ENCODE measurements at regions not wholly inside any gene's neighbourhood (a gene's known extent, or its start where the extent isn't known, plus 50 kb on each side); places are given as distances from the start of the nearest gene placed in this dataset.

- no peaks in the 10 kb centered on the region for H3K4me1 Mint-ChIP-seq (ENCODE audit: low read depth)
- no peak overlapping the region for H3K4me3 Mint-ChIP-seq
- H3K27ac Mint-ChIP-seq: no peak overlapping the region
- H3K36me3 Mint-ChIP-seq (ENCODE audit: low read depth): no peaks in the 10 kb centered on the region
- no peak for DNase-seq (ENCODE audit: low spot score)
- peaks cover 29% of the 10 kb centered on the region for H3K9me3 Mint-ChIP-seq
- H3K27me3 Mint-ChIP-seq (ENCODE audit: low read depth): no peaks in the 10 kb centered on the region
Observed at GRCh38 chr7:81648716-81649115, 121.1 kb downstream of the HGF start.

- no peak overlapping the region for H3K4me3 Mint-ChIP-seq
- no peak overlapping the region for H3K27ac Mint-ChIP-seq
- peaks cover 20% of the 10 kb centered on the region for H3K9me3 Mint-ChIP-seq
- no peaks in the 10 kb centered on the region for H3K36me3 Mint-ChIP-seq (ENCODE audit: low read depth)
- no peaks in the 10 kb centered on the region for H3K27me3 Mint-ChIP-seq (ENCODE audit: low read depth)
- DNase-seq (ENCODE audit: low spot score): no peak
- no peaks in the 10 kb centered on the region for H3K4me1 Mint-ChIP-seq (ENCODE audit: low read depth)
Observed at GRCh38 chr7:81645435-81645834, 124.4 kb downstream of the HGF start.

- H3K27me3 Mint-ChIP-seq (ENCODE audit: low read depth): no peaks in the 10 kb centered on the region
- DNase-seq (ENCODE audit: low spot score): no peak
- H3K36me3 Mint-ChIP-seq (ENCODE audit: low read depth): no peaks in the 10 kb centered on the region
- H3K4me3 Mint-ChIP-seq: no peak overlapping the region
- no peak overlapping the region for H3K27ac Mint-ChIP-seq
- peaks cover 24% of the 10 kb centered on the region for H3K9me3 Mint-ChIP-seq
- no peaks in the 10 kb centered on the region for H3K4me1 Mint-ChIP-seq (ENCODE audit: low read depth)
Observed at GRCh38 chr7:81641873-81642272, 128.0 kb downstream of the HGF start.

- Mint-ChIP-seq H3K27me3 (ENCODE audit: low read depth) (no peaks in the 10 kb centered on the region), H3K27ac (no peak overlapping the region), H3K4me1 (ENCODE audit: low read depth) (no peaks in the 10 kb centered on the region), H3K36me3 (ENCODE audit: low read depth) (no peaks in the 10 kb centered on the region), H3K9me3 (peaks cover 17% of the 10 kb centered on the region), H3K4me3 (no peak overlapping the region)
- DNase-seq (ENCODE audit: low spot score): no peak
Observed at GRCh38 chr7:81638198-81638597, 131.6 kb downstream of the HGF start.

GRCh38 chr7:81637534-81637933, 132.3 kb downstream of the HGF start:
- H3K4me1 Mint-ChIP-seq (ENCODE audit: low read depth): no peaks in the 10 kb centered on the region
- H3K27ac Mint-ChIP-seq: no peak overlapping the region
- no peaks in the 10 kb centered on the region for H3K27me3 Mint-ChIP-seq (ENCODE audit: low read depth)
- H3K4me3 Mint-ChIP-seq: no peak overlapping the region
- peaks cover 17% of the 10 kb centered on the region for H3K9me3 Mint-ChIP-seq
- DNase-seq (ENCODE audit: low spot score): no peak
- H3K36me3 Mint-ChIP-seq (ENCODE audit: low read depth): no peaks in the 10 kb centered on the region

GRCh38 chr7:81632418-81632817, 137.4 kb downstream of the HGF start:
- Mint-ChIP-seq H3K36me3 (ENCODE audit: low read depth) (no peaks in the 10 kb centered on the region), H3K4me1 (ENCODE audit: low read depth) (no peaks in the 10 kb centered on the region), H3K9me3 (peaks cover 6% of the 10 kb centered on the region), H3K27ac (no peak overlapping the region), H3K4me3 (no peak overlapping the region), H3K27me3 (ENCODE audit: low read depth) (no peaks in the 10 kb centered on the region)
- no peak for DNase-seq (ENCODE audit: low spot score)

GRCh38 chr7:81630600-81630999, 139.2 kb downstream of the HGF start:
- Mint-ChIP-seq H3K27ac (no peak overlapping the region), H3K4me1 (ENCODE audit: low read depth) (no peaks in the 10 kb centered on the region), H3K4me3 (no peak overlapping the region), H3K27me3 (ENCODE audit: low read depth) (no peaks in the 10 kb centered on the region), H3K9me3 (peaks cover 6% of the 10 kb centered on the region), H3K36me3 (ENCODE audit: low read depth) (no peaks in the 10 kb centered on the region)
- no peak for DNase-seq (ENCODE audit: low spot score)

- Mint-ChIP-seq H3K4me3 (no peak overlapping the region), H3K9me3 (peaks cover 6% of the 10 kb centered on the region), H3K36me3 (ENCODE audit: low read depth) (no peaks in the 10 kb centered on the region), H3K4me1 (ENCODE audit: low read depth) (no peaks in the 10 kb centered on the region), H3K27me3 (ENCODE audit: low read depth) (no peaks in the 10 kb centered on the region), H3K27ac (no peak overlapping the region)
- DNase-seq (ENCODE audit: low spot score): no peak
Observed at GRCh38 chr7:81629702-81630101, 140.1 kb downstream of the HGF start.

GRCh38 chr7:81628951-81629350, 140.9 kb downstream of the HGF start:
- Mint-ChIP-seq H3K4me1 (ENCODE audit: low read depth) (no peaks in the 10 kb centered on the region), H3K27ac (no peak overlapping the region), H3K36me3 (ENCODE audit: low read depth) (no peaks in the 10 kb centered on the region), H3K4me3 (no peak overlapping the region), H3K27me3 (ENCODE audit: low read depth) (no peaks in the 10 kb centered on the region), H3K9me3 (peaks cover 6% of the 10 kb centered on the region)
- no peak for DNase-seq (ENCODE audit: low spot score)

GRCh38 chr7:81627536-81628287, 142.1 kb downstream of the HGF start:
- Mint-ChIP-seq H3K27me3 (ENCODE audit: low read depth) (no peaks in the 10 kb centered on the region), H3K4me3 (no peak overlapping the region), H3K36me3 (ENCODE audit: low read depth) (no peaks in the 10 kb centered on the region), H3K4me1 (ENCODE audit: low read depth) (no peaks in the 10 kb centered on the region), H3K27ac (no peak overlapping the region), H3K9me3 (peaks cover 6% of the 10 kb centered on the region)
- no peak for DNase-seq (ENCODE audit: low spot score)

GRCh38 chr7:81626008-81626407, 143.8 kb downstream of the HGF start:
- no peaks in the 10 kb centered on the region for H3K36me3 Mint-ChIP-seq (ENCODE audit: low read depth)
- no peak for DNase-seq (ENCODE audit: low spot score)
- no peak overlapping the region for H3K4me3 Mint-ChIP-seq

GRCh38 chr7:81624650-81625631, 144.9 kb downstream of the HGF start:
- Mint-ChIP-seq H3K4me3 (no peak overlapping the region), H3K27me3 (ENCODE audit: low read depth) (no peaks in the 10 kb centered on the region), H3K4me1 (ENCODE audit: low read depth) (no peaks in the 10 kb centered on the region), H3K27ac (no peak overlapping the region), H3K9me3 (peaks cover 3% of the 10 kb centered on the region), H3K36me3 (ENCODE audit: low read depth) (no peaks in the 10 kb centered on the region)
- DNase-seq (ENCODE audit: low spot score): no peak

More at GRCh38 chr7:81626008-81626407, 143.8 kb downstream of the HGF start:
- no peaks in the 10 kb centered on the region for H3K4me1 Mint-ChIP-seq (ENCODE audit: low read depth)
- no peaks in the 10 kb centered on the region for H3K27me3 Mint-ChIP-seq (ENCODE audit: low read depth)
- no peak overlapping the region for H3K27ac Mint-ChIP-seq
- H3K9me3 Mint-ChIP-seq: peaks cover 3% of the 10 kb centered on the region

- DNase-seq (ENCODE audit: low spot score): no peak
- no peaks in the 10 kb centered on the region for H3K27me3 Mint-ChIP-seq (ENCODE audit: low read depth)
- H3K9me3 Mint-ChIP-seq: peaks cover 3% of the 10 kb centered on the region
- no peaks in the 10 kb centered on the region for H3K4me1 Mint-ChIP-seq (ENCODE audit: low read depth)
- no peak overlapping the region for H3K27ac Mint-ChIP-seq
- H3K4me3 Mint-ChIP-seq: no peak overlapping the region
- H3K36me3 Mint-ChIP-seq (ENCODE audit: low read depth): no peaks in the 10 kb centered on the region
Observed at GRCh38 chr7:81624021-81624592, 145.7 kb downstream of the HGF start.

GRCh38 chr7:81623251-81623855, 146.5 kb downstream of the HGF start:
- H3K4me1 Mint-ChIP-seq (ENCODE audit: low read depth): no peaks in the 10 kb centered on the region
- H3K4me3 Mint-ChIP-seq: no peak overlapping the region
- no peaks in the 10 kb centered on the region for H3K27me3 Mint-ChIP-seq (ENCODE audit: low read depth)
- no peak overlapping the region for H3K27ac Mint-ChIP-seq
- peaks cover 3% of the 10 kb centered on the region for H3K9me3 Mint-ChIP-seq
- no peak for DNase-seq (ENCODE audit: low spot score)
- H3K36me3 Mint-ChIP-seq (ENCODE audit: low read depth): no peaks in the 10 kb centered on the region

Measured in T-helper 2 cell treated with Interferon-gamma antibody and Interleukin-4, amounts not matched to agents 5 μg/mL and 100 μg/mL, for 36 hours (primary cell).